K562 (cell line): ENCODE measurements at regions not wholly inside any gene's neighbourhood (a gene's known extent, or its start where the extent isn't known, plus 50 kb on each side); places are given as distances from the start of the nearest gene placed in this dataset.

Source experiments
- ATF3 ChIP-seq, 2 experiments: fragments of 450-650 bp in 1 of 2; sonication (generic) in 1 of 2; formaldehyde crosslinking in 1 of 2; IDR thresholded peaks in 1 of 2; conservative IDR thresholded peaks in 1 of 2; 2 replicates each; pipeline versions ENCODE4 v1.6.1 to v1.8.1; 2016 to 2023; ENCODE audit warnings: mild to moderate bottlenecking in 2 of 2, moderate library complexity in 2 of 2, inconsistent platforms in 1 of 2, missing genetic modification reagents in 1 of 2
- CXXC5 ChIP-seq: fragments of 250-450 bp; sonication (Bioruptor Pico); IDR thresholded peaks from 2 replicates; pipeline ENCODE4 v1.8.0; 2022; ENCODE audit warnings: inconsistent platforms, mild to moderate bottlenecking, moderate library complexity
- FIP1L1 ChIP-seq: fragments of 200-400 bp; formaldehyde crosslinking; IDR thresholded peaks from 2 replicates; pipeline ENCODE4 v1.6.1; 2018; ENCODE audit warnings: mild to moderate bottlenecking, low read depth, low read length; ENCODE audit not compliant: poor library complexity, severe bottlenecking
- HDAC8 ChIP-seq: fragments of 450-650 bp; IDR thresholded peaks from 2 replicates; pipeline ENCODE4 v1.6.1; 2016; ENCODE audit warnings: mild to moderate bottlenecking, missing genetic modification characterization, moderate library complexity, missing compliant biosample characterization
- HMG20A ChIP-seq: fragments of 450-650 bp; formaldehyde crosslinking; conservative IDR thresholded peaks from 2 replicates; pipeline ENCODE4 v1.4.0; 2020; ENCODE audit warnings: mild to moderate bottlenecking, mixed read lengths
- JUND ChIP-seq, 2 experiments: IDR thresholded peaks; 2 replicates in 1 of 2; 3 replicates in 1 of 2; pipeline ENCODE4 v1.6.1; 2011; ENCODE audit warnings: borderline replicate concordance in 2 of 2, low read depth in 2 of 2, low read length in 2 of 2, improper control_type of control experiment in 1 of 2, missing biosample characterization in 1 of 2, missing genetic modification characterization in 1 of 2, missing genetic modification reagents in 1 of 2
- KAT7 ChIP-seq: sonication (generic); formaldehyde crosslinking; IDR thresholded peaks from 2 replicates; pipeline ENCODE4 v1.8.0; 2022; ENCODE audit warnings: missing genetic modification reagents, mild to moderate bottlenecking, borderline replicate concordance
- LEF1 ChIP-seq: fragments of 450-650 bp; IDR thresholded peaks from 2 replicates; pipeline ENCODE4 v1.6.1; 2016; ENCODE audit warnings: mild to moderate bottlenecking
- MEIS2 ChIP-seq: fragments of 450-650 bp; IDR thresholded peaks from 2 replicates; pipeline ENCODE4 v1.6.1; 2014; ENCODE audit warnings: mild to moderate bottlenecking; ENCODE audit not compliant: partially characterized antibody
- MLLT1 ChIP-seq, 2 experiments: fragments of 450-650 bp; IDR thresholded peaks; 2 replicates each; pipeline ENCODE4 v1.6.1; 2016
- MTA1 ChIP-seq: fragments of 450-650 bp; IDR thresholded peaks from 2 replicates; pipeline ENCODE4 v1.6.1; 2017; ENCODE audit warnings: borderline replicate concordance
- NR1H2 ChIP-seq: sonication (generic); formaldehyde crosslinking; IDR thresholded peaks from 2 replicates; pipeline ENCODE4 v1.4.0; 2020; ENCODE audit warnings: mild to moderate bottlenecking, missing genetic modification reagents
- POLR2H ChIP-seq: IDR thresholded peaks from 2 replicates; pipeline ENCODE4 v1.6.1; 2016; ENCODE audit warnings: missing genetic modification characterization, low read depth, mild to moderate bottlenecking, control low read depth, missing compliant biosample characterization, moderate library complexity
- POLR3A ChIP-seq: IDR thresholded peaks from 2 replicates; pipeline ENCODE4 v1.6.1; 2011; ENCODE audit warnings: borderline replicate concordance, mild to moderate bottlenecking, moderate library complexity; ENCODE audit not compliant: insufficient read length, insufficient read depth; ENCODE audit errors: extremely low read depth
- TBP ChIP-seq: optimal IDR thresholded peaks from 2 replicates; pipeline ENCODE3; 2011; ENCODE audit warnings: low read depth, low read length, improper control_type of control experiment
- TCF7L2 ChIP-seq: fragments of 150-350 bp; IDR thresholded peaks from 2 replicates; pipeline ENCODE4 v1.6.1; 2016; ENCODE audit warnings: low read depth, mild to moderate bottlenecking, low read length, moderate library complexity
- THRA ChIP-seq: fragments of 450-650 bp; IDR thresholded peaks from 2 replicates; pipeline ENCODE4 v1.6.1; 2017; ENCODE audit warnings: mild to moderate bottlenecking, moderate library complexity
- USF1 ChIP-seq: sonication (generic); formaldehyde crosslinking; IDR thresholded peaks from 2 replicates; pipeline ENCODE4 v1.9.0; 2022; ENCODE audit warnings: mild to moderate bottlenecking, missing genetic modification reagents
- ZNF384 ChIP-seq: IDR thresholded peaks from 2 replicates; pipeline ENCODE4 v1.6.1; 2012; ENCODE audit warnings: low read depth, low read length, improper control_type of control experiment

- TF ChIP-seq ATF3 (IDR thresholded peaks at IDR 0.05) (peak; percentile 46; the same call in 1 of the 2 replicates), ATF3 (CRISPR knock-in tag; conservative IDR thresholded peaks at IDR 0.05) (no peak), NR1H2 (no peak), CXXC5 (no peak), POLR3A (peak; percentile 64), THRA (no peak), LEF1 (no peak), FIP1L1 (no peak), JUND (IDR thresholded peaks at IDR 0.05; ENCODE audit: borderline replicate concordance, low read depth, low read length) (peak; percentile 17; the same call in 1 of the 2 replicates), JUND (tag; IDR thresholded peaks at IDR 0.05; ENCODE audit: borderline replicate concordance, low read depth, low read length) (peak; percentile 31; the same call in 1 of the 3 replicates), POLR2H (tag) (peak; percentile 81; the same call in 1 of the 2 replicates), HMG20A (no peak), TCF7L2 (no peak), MEIS2 (no peak), ZNF384 (no peak), TBP (peak; percentile 63), HDAC8 (tag) (no peak), USF1 (CRISPR knock-in tag) (no peak), MTA1 (no peak), KAT7 (CRISPR knock-in tag) (no peak), MLLT1 (IDR thresholded peaks at IDR 0.05) (no peak)
These were observed 87.9 kb downstream of the ZNF467 start (continued) for GRCh38 chr7:149685455-149685854.
